Gastroesophageal sphincter (tissue), 4 donors: ENCODE measurements at regions not wholly inside any gene's neighbourhood (a gene's known extent, or its start where the extent isn't known, plus 50 kb on each side); places are given as distances from the start of the nearest gene placed in this dataset.

Experiments
- ATAC-seq: fragments of 150-250 bp; one replicate; pipeline ENCODE4 v1.9.1; 2016; ENCODE audit warnings: mild to moderate bottlenecking, moderate library complexity
- H3K27ac ChIP-seq, 4 donors: fragments of 200-600 bp; sonication (generic) in 3 of 4; 1 replicate in 3 of 4; 2 replicates in 1 of 4; pipeline ENCODE4 v1.5.1; 2016 to 2019
- H3K27me3 ChIP-seq: fragments of 200-600 bp; sonication (generic); one replicate; pipeline ENCODE4 v1.5.1; 2019
- H3K36me3 ChIP-seq, 2 donors: fragments of 200-600 bp; sonication (generic); one replicate each; pipeline ENCODE4 v1.5.1; 2019; ENCODE audit warnings: control low read depth in 1 of 2
- H3K4me1 ChIP-seq, 3 donors: fragments of 200-600 bp; sonication (generic); 1 replicate in 2 of 3; 2 replicates in 1 of 3; pipeline ENCODE4 v1.5.1; 2016 to 2019; ENCODE audit warnings: control low read depth in 2 of 3
- H3K4me3 ChIP-seq, 2 donors: fragments of 200-600 bp; sonication (generic); one replicate each; pipeline ENCODE4 v1.5.1; 2019; ENCODE audit warnings: mild to moderate bottlenecking in 1 of 2, moderate library complexity in 1 of 2
- H3K9me3 ChIP-seq, 3 donors: fragments of 200-600 bp; sonication (generic); one replicate each; pipeline ENCODE4 v1.5.1; 2017 to 2019; ENCODE audit warnings: control low read depth in 2 of 3
- EP300 ChIP-seq: sonication (generic); formaldehyde crosslinking; IDR thresholded peaks from one replicate; pipeline ENCODE4 v1.6.1; 2017; ENCODE audit warnings: antibody characterized with exemption, mild to moderate bottlenecking
- POLR2A ChIP-seq, 2 donors: fragments of 450-650 bp; IDR thresholded peaks; one replicate each; pipeline ENCODE4 v1.6.1; 2017; ENCODE audit warnings: antibody characterized with exemption in 2 of 2, mild to moderate bottlenecking in 2 of 2, moderate library complexity in 1 of 2
- POLR2AphosphoS5 ChIP-seq: sonication (generic); formaldehyde crosslinking; IDR thresholded peaks from one replicate; pipeline ENCODE4 v1.6.1; 2017; ENCODE audit warnings: antibody characterized with exemption
- WGBS, 2 donors: methylation state at CpG; one replicate each; pipeline ENCODE4 v1.1.5; 2018; ENCODE audit warnings: low coverage in 1 of 2; 5-methylcytosine and 5-hydroxymethylcytosine counted together
- TF ChIP-seq, protein P1 (sequence below), 4 experiments: fragments of 200-600 bp in 2 of 4; fragments of 450-650 bp in 2 of 4; sonication (generic) in 1 of 4; IDR thresholded peaks; one replicate each; pipeline ENCODE4 v1.5.1; 2017 to 2019; ENCODE audit warnings: antibody characterized with exemption in 4 of 4, mild to moderate bottlenecking in 2 of 4, moderate library complexity in 2 of 4

DNA sequence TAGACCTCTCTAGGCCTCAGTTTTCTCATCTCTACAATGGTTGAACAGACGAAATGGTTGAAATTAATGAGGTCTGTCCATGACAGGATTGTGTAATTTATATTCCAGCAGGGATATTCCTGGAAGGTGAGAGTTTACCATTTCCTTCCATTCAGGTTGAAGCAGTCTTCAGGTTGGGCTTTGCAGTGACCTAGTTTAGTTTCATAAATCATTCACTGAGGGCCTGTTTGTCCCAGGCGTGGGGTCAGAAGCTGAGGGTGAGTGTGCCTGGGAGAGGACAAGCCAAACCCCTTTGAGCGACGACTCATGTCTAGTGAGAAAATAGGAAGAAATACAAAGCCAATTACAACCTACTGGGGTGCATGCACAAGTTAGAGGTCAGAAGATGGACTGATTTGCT, 57.2 kb upstream of the CACNA2D3 start:
- Histone ChIP-seq H3K4me3 (no peak overlapping the region), H3K27me3 (peaks cover 6% of the 10 kb centered on the region), H3K4me1 (no peaks in the 10 kb centered on the region), H3K27ac (no peak overlapping the region), H3K9me3 (peaks cover 0 to 7% (median 0%) of the 10 kb centered on the region in 3 donors), H3K36me3 (no peaks in the 10 kb centered on the region)
- 64 to 83% methylated on average over 2 to 3 of the region's 4 CpGs for WGBS, 2 donors
- ATAC-seq: no peak
- TF ChIP-seq POLR2A (IDR thresholded peaks at IDR 0.05) (no peak), EP300 (no peak), POLR2AphosphoS5 (no peak)
- TF ChIP-seq, protein P1, sequence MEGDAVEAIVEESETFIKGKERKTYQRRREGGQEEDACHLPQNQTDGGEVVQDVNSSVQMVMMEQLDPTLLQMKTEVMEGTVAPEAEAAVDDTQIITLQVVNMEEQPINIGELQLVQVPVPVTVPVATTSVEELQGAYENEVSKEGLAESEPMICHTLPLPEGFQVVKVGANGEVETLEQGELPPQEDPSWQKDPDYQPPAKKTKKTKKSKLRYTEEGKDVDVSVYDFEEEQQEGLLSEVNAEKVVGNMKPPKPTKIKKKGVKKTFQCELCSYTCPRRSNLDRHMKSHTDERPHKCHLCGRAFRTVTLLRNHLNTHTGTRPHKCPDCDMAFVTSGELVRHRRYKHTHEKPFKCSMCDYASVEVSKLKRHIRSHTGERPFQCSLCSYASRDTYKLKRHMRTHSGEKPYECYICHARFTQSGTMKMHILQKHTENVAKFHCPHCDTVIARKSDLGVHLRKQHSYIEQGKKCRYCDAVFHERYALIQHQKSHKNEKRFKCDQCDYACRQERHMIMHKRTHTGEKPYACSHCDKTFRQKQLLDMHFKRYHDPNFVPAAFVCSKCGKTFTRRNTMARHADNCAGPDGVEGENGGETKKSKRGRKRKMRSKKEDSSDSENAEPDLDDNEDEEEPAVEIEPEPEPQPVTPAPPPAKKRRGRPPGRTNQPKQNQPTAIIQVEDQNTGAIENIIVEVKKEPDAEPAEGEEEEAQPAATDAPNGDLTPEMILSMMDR (IDR thresholded peaks at IDR 0.05): no peak

DNA sequence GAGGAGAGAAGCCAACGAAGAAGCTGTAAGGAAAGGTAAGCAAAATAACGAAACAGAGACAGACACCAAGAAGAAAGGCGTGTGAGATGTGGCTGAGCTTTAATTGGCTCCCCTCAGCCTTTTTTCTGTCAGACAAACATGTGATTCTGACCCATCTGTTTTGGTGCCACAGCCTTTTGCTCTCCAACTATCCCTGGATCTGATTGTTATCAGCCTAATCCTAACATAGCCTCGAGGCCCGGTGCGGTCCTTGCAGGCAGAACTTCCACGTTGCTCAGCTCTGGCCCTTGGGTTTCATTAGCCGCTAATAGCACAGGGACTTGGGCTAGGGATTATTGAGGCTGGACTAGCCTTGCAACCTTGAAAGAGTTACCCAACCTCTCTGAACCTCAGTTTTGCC, 57.9 kb upstream of the CACNA2D3 start:
- H3K27me3 ChIP-seq: no peaks in the 10 kb centered on the region
- no peak for ATAC-seq
- no peaks in the 10 kb centered on the region for H3K36me3 ChIP-seq
- WGBS, 2 donors: 74 to 100% methylated on average over 2 to 6 of the region's 8 CpGs
- no peak overlapping the region for H3K4me3 ChIP-seq
- H3K27ac ChIP-seq: no peak overlapping the region
- no peaks in the 10 kb centered on the region for H3K4me1 ChIP-seq
- H3K9me3 ChIP-seq: no peaks in the 10 kb centered on the region
- TF ChIP-seq, protein P1 (IDR thresholded peaks at IDR 0.05): no peak
- TF ChIP-seq POLR2A (IDR thresholded peaks at IDR 0.05) (no peak), EP300 (no peak), POLR2AphosphoS5 (no peak)

GRCh38 chr3:54062546-54062945, 59.8 kb upstream of the CACNA2D3 start:
- 83 to 89% methylated on average over 2 to 3 of the region's 3 CpGs for WGBS, 2 donors
- Histone ChIP-seq H3K4me3 (no peak overlapping the region), H3K27me3 (no peaks in the 10 kb centered on the region), H3K9me3 (no peaks in the 10 kb centered on the region), H3K4me1 (no peaks in the 10 kb centered on the region), H3K36me3 (no peaks in the 10 kb centered on the region), H3K27ac (no peak overlapping the region)
- ATAC-seq: no peak
- TF ChIP-seq EP300 (no peak), POLR2AphosphoS5 (no peak), POLR2A (IDR thresholded peaks at IDR 0.05) (no peak)
- TF ChIP-seq, protein P1 (IDR thresholded peaks at IDR 0.05): no peak

DNA sequence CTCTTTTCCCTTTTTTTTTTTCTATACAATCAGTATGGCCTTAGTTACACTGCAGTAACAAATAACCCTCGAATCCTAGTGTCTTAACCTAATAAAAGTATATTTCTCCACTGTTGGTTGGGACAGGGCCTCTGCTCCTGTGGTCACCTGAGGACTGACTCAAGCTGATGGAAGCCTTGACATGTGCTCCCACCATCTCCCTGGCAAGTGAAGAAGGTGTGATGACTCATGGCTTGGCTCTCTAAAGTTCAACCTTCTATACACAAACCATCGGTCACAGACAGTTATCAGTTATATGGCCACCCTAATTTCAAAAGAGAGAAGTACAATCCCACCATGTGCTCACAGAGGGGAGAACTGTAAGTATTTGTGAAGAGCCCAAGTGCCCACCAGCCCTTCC, 65.8 kb upstream of the CACNA2D3 start:
- WGBS, 2 donors: 86% methylated on average over 1 to 2 of the region's 2 CpGs
- no peak overlapping the region for H3K27ac ChIP-seq
- no peaks in the 10 kb centered on the region for H3K9me3 ChIP-seq
- peaks cover 0 to 8% (median 0%) of the 10 kb centered on the region in 3 donors for H3K4me1 ChIP-seq
- no peak overlapping the region for H3K4me3 ChIP-seq
- H3K27me3 ChIP-seq: no peaks in the 10 kb centered on the region
- no peak for ATAC-seq
- TF ChIP-seq POLR2A (IDR thresholded peaks at IDR 0.05) (no peak), EP300 (no peak), POLR2AphosphoS5 (no peak)
- TF ChIP-seq, protein P1 (IDR thresholded peaks at IDR 0.05): no peak
- H3K36me3 ChIP-seq: no peaks in the 10 kb centered on the region

DNA sequence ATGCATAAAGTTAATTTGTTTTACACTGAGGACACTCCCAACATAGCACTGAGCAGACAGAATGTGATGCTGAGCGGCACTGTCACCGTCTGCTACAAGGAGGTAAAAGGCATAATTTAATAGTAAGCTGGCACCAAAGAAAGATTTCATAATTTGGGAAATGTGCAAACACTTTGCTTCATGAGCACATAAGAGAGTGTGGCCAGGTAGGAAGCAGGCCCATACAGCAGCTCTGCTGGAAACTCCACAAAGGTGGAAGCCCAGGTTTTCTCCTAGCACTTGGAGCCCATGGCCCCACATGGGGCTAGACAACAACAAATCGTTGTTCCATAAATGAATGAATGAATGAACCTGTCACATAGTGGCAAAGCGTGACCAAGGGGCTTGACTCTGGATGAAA, 68.5 kb upstream of the CACNA2D3 start:
- no peaks in the 10 kb centered on the region for H3K27me3 ChIP-seq
- no peak for TF ChIP-seq POLR2A (IDR thresholded peaks at IDR 0.05)
- TF ChIP-seq, protein P1 (IDR thresholded peaks at IDR 0.05): no peak
- TF ChIP-seq POLR2AphosphoS5: no peak
- TF ChIP-seq EP300: no peak
- no peaks in the 10 kb centered on the region for H3K9me3 ChIP-seq
- WGBS, 2 donors: 81 to 90% methylated on average over 2 to 4 of the region's 4 CpGs
- H3K27ac ChIP-seq: no peak overlapping the region
- H3K4me1 ChIP-seq: peaks cover 0 to 8% (median 0%) of the 10 kb centered on the region in 3 donors
- no peaks in the 10 kb centered on the region for H3K36me3 ChIP-seq
- H3K4me3 ChIP-seq: no peak overlapping the region
- ATAC-seq: no peak
